ENCODE measurements at regions not wholly inside any gene's neighbourhood (a gene's known extent, or its start where the extent isn't known, plus 50 kb on each side); places are given as distances from the start of the nearest gene placed in this dataset.

- no peak overlapping the region for H3K27ac ChIP-seq
- H3K27me3 ChIP-seq: no peaks in the 10 kb centered on the region
- intact Hi-C loops (cut with DNase I; ENCODE audit: low total_unique reads): no loop called here
- H3K9me3 ChIP-seq: no peaks in the 10 kb centered on the region
- no peaks in the 10 kb centered on the region for H3K4me1 ChIP-seq
- no peak for TF ChIP-seq CTCF (IDR thresholded peaks at IDR 0.05)
- no peak overlapping the region for H3K4me3 ChIP-seq
- no peak for DNase-seq
- no peaks in the 10 kb centered on the region for H3K36me3 ChIP-seq
Observed at GRCh38 chrX:5528057-5528456, 700.6 kb downstream of the NLGN4X start.

GRCh38 chrX:5526191-5526590 lies 702.5 kb downstream of the NLGN4X start:
- no peak for DNase-seq
- TF ChIP-seq CTCF (IDR thresholded peaks at IDR 0.05): no peak
- Histone ChIP-seq H3K9me3 (no peaks in the 10 kb centered on the region), H3K27ac (no peak overlapping the region), H3K36me3 (no peaks in the 10 kb centered on the region), H3K4me1 (no peaks in the 10 kb centered on the region), H3K27me3 (no peaks in the 10 kb centered on the region), H3K4me3 (no peak overlapping the region)
- intact Hi-C loops (cut with DNase I; ENCODE audit: low total_unique reads): no loop called here

GRCh38 chrX:5490786-5491563 lies 737.7 kb downstream of the NLGN4X start:
- no peak for DNase-seq
- no peaks in the 10 kb centered on the region for H3K36me3 ChIP-seq
- no peaks in the 10 kb centered on the region for H3K9me3 ChIP-seq
- H3K4me1 ChIP-seq: no peaks in the 10 kb centered on the region
- TF ChIP-seq CTCF (IDR thresholded peaks at IDR 0.05): no peak
- H3K27me3 ChIP-seq: no peaks in the 10 kb centered on the region
- no peak overlapping the region for H3K4me3 ChIP-seq
- no peak overlapping the region for H3K27ac ChIP-seq
- intact Hi-C loops (cut with DNase I; ENCODE audit: low total_unique reads): no loop called here

GRCh38 chrX:5474282-5474681 lies 754.4 kb downstream of the NLGN4X start:
- H3K27ac ChIP-seq: no peak overlapping the region
- H3K27me3 ChIP-seq: no peaks in the 10 kb centered on the region
- H3K9me3 ChIP-seq: peaks cover 0 to 9% (median 8%) of the 10 kb centered on the region in 3 donors
- TF ChIP-seq CTCF (IDR thresholded peaks at IDR 0.05): no peak
- no peak for DNase-seq
- H3K36me3 ChIP-seq: no peaks in the 10 kb centered on the region
- intact Hi-C loops (cut with DNase I; ENCODE audit: low total_unique reads): no loop called here
- no peaks in the 10 kb centered on the region for H3K4me1 ChIP-seq
- H3K4me3 ChIP-seq: no peak overlapping the region

- Histone ChIP-seq H3K36me3 (no peaks in the 10 kb centered on the region), H3K9me3 (peaks cover 0 to 7% (median 0%) of the 10 kb centered on the region in 3 donors), H3K27me3 (no peaks in the 10 kb centered on the region), H3K27ac (no peak overlapping the region), H3K4me3 (no peak overlapping the region), H3K4me1 (no peaks in the 10 kb centered on the region)
- no peak for TF ChIP-seq CTCF (IDR thresholded peaks at IDR 0.05)
- intact Hi-C loops (cut with DNase I; ENCODE audit: low total_unique reads): no loop called here
- DNase-seq: no peak
Observed at GRCh38 chrX:5458300-5458842, 770.3 kb downstream of the NLGN4X start.

Data from tibial artery (tissue), 4 donors.